Right lobe of liver (tissue), 6 donors: ENCODE measurements at regions not wholly inside any gene's neighbourhood (a gene's known extent, or its start where the extent isn't known, plus 50 kb on each side); places are given as distances from the start of the nearest gene placed in this dataset.

ENCODE experiments used
- ATAC-seq, 4 donors: fragments of 200-7000 bp; cut with Tn5 transposase; one replicate each; pipeline ENCODE4 v1.9.1; 2020; ENCODE audit warnings: mild to moderate bottlenecking in 4 of 4, moderate library complexity in 4 of 4
- DNase-seq, 3 donors: peaks; one replicate each; pipeline ENCODE4 v3.0.0-alpha.2; 2020
- H3K27ac ChIP-seq, 3 donors: fragments of 200-600 bp; one replicate each; pipeline ENCODE4 v1.8.0; 2022
- H3K27me3 ChIP-seq, 2 donors: fragments of 200-600 bp; one replicate each; pipeline ENCODE4 v1.8.0; 2022
- H3K36me3 ChIP-seq, 4 donors: fragments of 200-600 bp; sonication (generic) in 1 of 4; one replicate each; pipeline versions ENCODE4 v1.5.1 to v1.8.0; 2017 to 2022; ENCODE audit warnings: control low read depth in 1 of 4
- H3K4me1 ChIP-seq, 4 donors: fragments of 200-600 bp; sonication (generic) in 1 of 4; one replicate each; pipeline versions ENCODE4 v1.5.1 to v1.8.0; 2017 to 2022; ENCODE audit warnings: control low read depth in 1 of 4
- H3K4me3 ChIP-seq, 3 donors: fragments of 200-600 bp; one replicate each; pipeline ENCODE4 v1.8.0; 2022
- H3K9me3 ChIP-seq, 4 donors: fragments of 200-600 bp; sonication (generic) in 1 of 4; one replicate each; pipeline versions ENCODE4 v1.5.1 to v1.8.0; 2017 to 2022; ENCODE audit warnings: control low read depth in 1 of 4
- POLR2A ChIP-seq: fragments of 450-650 bp; IDR thresholded peaks from one replicate; pipeline ENCODE4 v1.6.1; 2017; ENCODE audit warnings: antibody characterized with exemption, mild to moderate bottlenecking
- WGBS: methylation state at CpG from one replicate; pipeline ENCODE4 v1.1.6; 2018; ENCODE audit warnings: low coverage, low lambda C conversion rate; ENCODE audit not compliant: insufficient coverage; ENCODE audit errors: missing lambda C conversion rate; 5-methylcytosine and 5-hydroxymethylcytosine counted together
- intact Hi-C, 2 donors: fragments of 100-400 bp; cut with DNase I; formaldehyde crosslinking; loops; one replicate each; pipeline versions ENCODE4 v1.11.2 to v1.14.1; 2022
- TF ChIP-seq, protein P1 (sequence below), 4 donors: fragments of 200-600 bp in 3 of 4; fragments of 450-650 bp in 1 of 4; IDR thresholded peaks; one replicate each; pipeline versions ENCODE4 v1.5.1 to v1.8.0; 2016 to 2022; ENCODE audit warnings: antibody characterized with exemption in 4 of 4, mild to moderate bottlenecking in 2 of 4
- donor health status: DM: no; HTN: yes; CAD: no.
- donor health status: DM: no; HTN: no; CAD: no.
- donor health status: DM: no; HTN: no; CAD: no.
- donor health status: DM: no; HTN: yes; CAD: no.
- donor health status: DM: no; HTN: yes; CAD: no.

DNA sequence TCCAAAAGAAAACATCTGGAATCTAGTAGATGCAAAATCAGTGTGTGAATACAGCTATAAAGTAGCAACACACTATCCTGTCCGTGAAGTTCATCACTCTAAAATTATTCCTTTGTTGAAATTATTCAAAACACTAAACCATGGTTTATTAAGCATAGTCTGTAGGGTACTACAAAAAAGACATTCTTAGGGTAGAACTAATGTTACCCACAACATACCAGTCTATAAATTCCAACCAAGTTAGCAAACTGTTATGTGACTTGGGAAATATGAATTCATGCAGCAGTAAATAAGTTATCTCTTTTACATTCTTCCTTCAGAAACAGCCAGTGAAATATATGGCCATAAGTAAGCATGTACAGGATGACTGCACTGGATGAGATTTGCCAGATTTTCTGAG is 580.3 kb upstream of the ADGRB3 start:
- TF ChIP-seq POLR2A, result no peak
- TF ChIP-seq, protein P1, sequence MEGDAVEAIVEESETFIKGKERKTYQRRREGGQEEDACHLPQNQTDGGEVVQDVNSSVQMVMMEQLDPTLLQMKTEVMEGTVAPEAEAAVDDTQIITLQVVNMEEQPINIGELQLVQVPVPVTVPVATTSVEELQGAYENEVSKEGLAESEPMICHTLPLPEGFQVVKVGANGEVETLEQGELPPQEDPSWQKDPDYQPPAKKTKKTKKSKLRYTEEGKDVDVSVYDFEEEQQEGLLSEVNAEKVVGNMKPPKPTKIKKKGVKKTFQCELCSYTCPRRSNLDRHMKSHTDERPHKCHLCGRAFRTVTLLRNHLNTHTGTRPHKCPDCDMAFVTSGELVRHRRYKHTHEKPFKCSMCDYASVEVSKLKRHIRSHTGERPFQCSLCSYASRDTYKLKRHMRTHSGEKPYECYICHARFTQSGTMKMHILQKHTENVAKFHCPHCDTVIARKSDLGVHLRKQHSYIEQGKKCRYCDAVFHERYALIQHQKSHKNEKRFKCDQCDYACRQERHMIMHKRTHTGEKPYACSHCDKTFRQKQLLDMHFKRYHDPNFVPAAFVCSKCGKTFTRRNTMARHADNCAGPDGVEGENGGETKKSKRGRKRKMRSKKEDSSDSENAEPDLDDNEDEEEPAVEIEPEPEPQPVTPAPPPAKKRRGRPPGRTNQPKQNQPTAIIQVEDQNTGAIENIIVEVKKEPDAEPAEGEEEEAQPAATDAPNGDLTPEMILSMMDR (IDR thresholded peaks at IDR 0.05), result no peak
- no peak overlapping the region for H3K4me3 ChIP-seq
- no peaks in the 10 kb centered on the region for H3K9me3 ChIP-seq
- 32% methylated on average over 1 of the region's 1 CpG for WGBS
- no peak overlapping the region for H3K27ac ChIP-seq
- intact Hi-C loops, result no loop called here
- no peaks in the 10 kb centered on the region for H3K36me3 ChIP-seq
- no peaks in the 10 kb centered on the region for H3K27me3 ChIP-seq
- ATAC-seq (no peak), DNase-seq (no peak)
- H3K4me1 ChIP-seq, result no peaks in the 10 kb centered on the region

DNA sequence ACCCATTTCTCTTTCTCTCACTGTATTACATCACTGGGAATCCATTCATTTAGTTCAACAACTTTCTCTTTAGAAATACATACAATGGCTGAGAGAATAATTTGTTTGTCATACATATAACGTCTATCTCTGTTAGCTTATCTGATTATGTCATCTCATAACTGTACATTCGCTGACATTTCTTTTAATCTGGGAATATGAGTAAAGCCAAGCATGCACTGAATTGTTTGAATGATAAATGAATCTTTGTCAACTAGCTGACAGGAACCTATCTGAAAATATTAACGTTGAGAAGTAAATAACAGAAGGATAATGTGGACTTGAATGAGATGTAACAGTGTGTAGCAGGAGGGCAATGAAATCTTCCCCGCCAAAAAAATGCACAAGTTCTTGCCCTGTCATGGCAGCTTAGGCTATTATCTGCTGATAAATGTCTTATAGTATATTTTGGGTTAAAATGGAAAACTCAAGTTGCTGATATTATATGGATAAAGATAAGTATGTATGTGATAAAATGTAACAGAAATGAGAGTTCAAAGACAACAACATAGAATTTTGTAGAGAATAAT is 581.2 kb upstream of the ADGRB3 start:
- no peak overlapping the region for H3K27ac ChIP-seq
- no peaks in the 10 kb centered on the region for H3K27me3 ChIP-seq
- intact Hi-C loops, result no loop called here
- WGBS, result 33% methylated on average over 4 of the region's 4 CpGs
- H3K9me3 ChIP-seq, result no peaks in the 10 kb centered on the region
- TF ChIP-seq, protein P1 (IDR thresholded peaks at IDR 0.05), result no peak
- no peak for TF ChIP-seq POLR2A
- no peaks in the 10 kb centered on the region for H3K36me3 ChIP-seq
- DNase-seq, result no peak
- H3K4me3 ChIP-seq, result no peak overlapping the region
- no peak for ATAC-seq
- no peaks in the 10 kb centered on the region for H3K4me1 ChIP-seq

DNA sequence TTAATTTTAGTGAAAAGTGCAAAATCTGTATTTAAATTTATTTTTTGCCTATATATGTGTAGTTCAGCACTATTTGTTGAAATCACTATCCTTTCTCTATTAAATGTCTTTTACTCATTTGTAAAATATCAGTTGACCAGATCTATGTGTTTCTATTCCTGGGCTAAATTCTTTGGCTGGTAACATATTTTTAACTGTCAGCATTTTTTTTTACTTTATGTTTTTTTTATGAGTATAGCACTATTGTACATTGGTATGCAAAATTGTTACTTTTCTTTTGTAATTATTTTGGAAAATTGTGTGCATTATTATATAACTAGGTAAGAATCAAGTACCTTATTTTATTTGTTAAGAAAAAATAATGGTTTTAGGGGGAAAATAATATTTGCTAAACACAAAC is 582.8 kb upstream of the ADGRB3 start:
- Histone ChIP-seq H3K27me3 (no peaks in the 10 kb centered on the region), H3K9me3 (no peaks in the 10 kb centered on the region), H3K27ac (no peak overlapping the region), H3K4me1 (no peaks in the 10 kb centered on the region), H3K4me3 (no peak overlapping the region), H3K36me3 (no peaks in the 10 kb centered on the region)
- intact Hi-C loops, result no loop called here
- ATAC-seq (no peak), DNase-seq (no peak)
- TF ChIP-seq, protein P1 (IDR thresholded peaks at IDR 0.05), result no peak
- no peak for TF ChIP-seq POLR2A

DNA sequence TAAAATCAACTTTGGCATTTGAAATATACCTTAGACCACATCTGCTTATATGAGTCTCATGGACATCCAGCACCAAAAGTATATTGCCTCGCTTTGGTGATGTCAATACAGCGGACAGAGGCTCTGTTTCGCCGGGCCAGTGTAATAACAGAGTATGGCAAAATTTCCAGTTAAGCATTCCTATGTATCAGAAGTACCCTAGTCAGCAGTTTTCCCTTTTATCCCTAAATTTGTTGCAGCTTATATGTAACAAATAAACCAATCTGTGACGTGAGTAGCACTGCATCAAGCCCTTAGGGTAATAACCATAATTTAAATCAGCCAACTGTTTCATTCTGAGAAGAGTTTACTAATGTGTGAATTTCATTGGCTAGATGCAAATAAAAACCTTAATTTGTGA is 585.5 kb upstream of the ADGRB3 start:
- 60% methylated on average over 5 of the region's 5 CpGs for WGBS
- no peaks in the 10 kb centered on the region for H3K4me1 ChIP-seq
- no peak for ATAC-seq
- H3K27ac ChIP-seq, result no peak overlapping the region
- no peaks in the 10 kb centered on the region for H3K9me3 ChIP-seq
- no peak overlapping the region for H3K4me3 ChIP-seq
- no peak for DNase-seq
- H3K27me3 ChIP-seq, result no peaks in the 10 kb centered on the region
- no peaks in the 10 kb centered on the region for H3K36me3 ChIP-seq
- intact Hi-C loops, result no loop called here
- no peak for TF ChIP-seq POLR2A
- TF ChIP-seq, protein P1 (IDR thresholded peaks at IDR 0.05), result no peak

DNA sequence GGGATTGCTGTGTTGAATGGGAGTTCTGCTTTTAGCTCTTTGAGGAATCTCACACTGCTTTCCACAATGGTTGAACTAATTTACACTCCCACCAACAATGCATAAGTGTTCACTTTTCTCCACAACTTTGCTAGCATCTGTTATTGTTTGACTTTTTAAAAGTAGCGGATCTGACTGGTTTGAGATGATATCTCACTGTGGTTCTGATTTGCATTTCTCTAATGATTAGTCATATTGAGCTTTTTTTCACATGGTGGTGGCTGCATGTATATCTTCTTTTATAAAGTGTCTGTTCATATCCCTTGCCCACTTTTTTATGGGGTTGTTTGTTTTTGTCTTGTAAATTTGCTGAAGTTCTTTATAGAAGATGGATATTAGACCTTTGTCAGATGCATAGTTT is 588.3 kb upstream of the ADGRB3 start:
- ATAC-seq (no peak), DNase-seq (no peak)
- Histone ChIP-seq H3K4me3 (no peak overlapping the region), H3K36me3 (no peaks in the 10 kb centered on the region), H3K27ac (no peak overlapping the region), H3K4me1 (no peaks in the 10 kb centered on the region), H3K9me3 (no peaks in the 10 kb centered on the region), H3K27me3 (no peaks in the 10 kb centered on the region)
- intact Hi-C loops, result no loop called here
- WGBS, result 33% methylated on average over 1 of the region's 1 CpG
- TF ChIP-seq POLR2A, result no peak
- TF ChIP-seq, protein P1 (IDR thresholded peaks at IDR 0.05), result no peak
